B cell (primary cell): ENCODE measurements at regions not wholly inside any gene's neighbourhood (a gene's known extent, or its start where the extent isn't known, plus 50 kb on each side); places are given as distances from the start of the nearest gene placed in this dataset.

Experiments used
- ATAC-seq: fragments of 200-7000 bp; cut with Tn5 transposase; one replicate; pipeline ENCODE4 v1.10.0; 2021; ENCODE audit warnings: low read depth, mild to moderate bottlenecking, moderate number of reproducible peaks, moderate library complexity
- CTCF ChIA-PET: fragments of 350-600 bp; sonication (Branson Sonifier 250); formaldehyde crosslinking; loops from one replicate; lab custom pipeline; 2021; ENCODE audit warnings: antibody characterized with exemption, inconsistent platforms; lab: Charles Lee
- POLR2A ChIA-PET: fragments of 350-600 bp; sonication (Branson Sonifier 250); formaldehyde crosslinking; loops from one replicate; lab custom pipeline; 2021; ENCODE audit warnings: antibody characterized with exemption; lab: Charles Lee
- DNase-seq: peaks from one replicate; pipeline ENCODE4 v3.0.0; 2013
- H2AFZ ChIP-seq: 2 replicates; pipeline ENCODE4 v1.6.1; 2012; ENCODE audit warnings: mild to moderate bottlenecking, low read depth, low read length; ENCODE audit not compliant: insufficient read depth, poor library complexity, severe bottlenecking
- H3K27ac ChIP-seq, 2 donors: 1 replicate in 1 of 2; 2 replicates in 1 of 2; pipeline ENCODE4 v1.5.1; 2012 to 2013; ENCODE audit warnings: low read length in 2 of 2, mild to moderate bottlenecking in 2 of 2, moderate library complexity in 1 of 2
- H3K27me3 ChIP-seq, 4 experiments: fragments of 200-600 bp in 1 of 4; sonication (generic) in 1 of 4; replicated peaks in 1 of 4; 1 replicate in 2 of 4; 2 replicates in 2 of 4; pipeline versions ENCODE4 v1.6.1 to v1.7.0; 2013 to 2016; ENCODE audit warnings: low read length in 3 of 4, mild to moderate bottlenecking in 2 of 4, mixed read lengths in 1 of 4, moderate library complexity in 1 of 4; ENCODE audit not compliant: insufficient read depth in 4 of 4, control insufficient read depth in 3 of 4; ENCODE audit errors: control extremely low read depth in 1 of 4
- H3K36me3 ChIP-seq, 2 experiments: replicated peaks in 1 of 2; 1 replicate in 1 of 2; 2 replicates in 1 of 2; pipeline versions ENCODE4 v1.6.1 to v1.7.1; 2013; ENCODE audit warnings: low read length in 1 of 2; ENCODE audit not compliant: insufficient read depth in 2 of 2, control insufficient read depth in 1 of 2; ENCODE audit errors: control extremely low read depth in 1 of 2, extremely low read depth in 1 of 2
- H3K4me1 ChIP-seq, 2 donors: fragments of 200-600 bp in 1 of 2; sonication (generic) in 1 of 2; 1 replicate in 1 of 2; 2 replicates in 1 of 2; pipeline versions ENCODE4 v1.5.1 to v1.6.1; 2013 to 2017; ENCODE audit warnings: low read length in 2 of 2; ENCODE audit not compliant: control insufficient read depth in 2 of 2, insufficient read depth in 2 of 2
- H3K4me2 ChIP-seq: replicated peaks from 2 replicates; pipeline ENCODE3; 2012; ENCODE audit warnings: mild to moderate bottlenecking, low read depth, low read length; ENCODE audit not compliant: poor library complexity, severe bottlenecking
- H3K4me3 ChIP-seq, 5 experiments: fragments of 200-600 bp in 1 of 5; sonication (generic) in 1 of 5; 1 replicate in 3 of 5; 2 replicates in 2 of 5; pipeline versions ENCODE4 v1.5.1 to v1.7.0; 2011 to 2016; ENCODE audit warnings: low read length in 4 of 5, mild to moderate bottlenecking in 4 of 5, low read depth in 2 of 5, control low read depth in 1 of 5, moderate library complexity in 1 of 5; ENCODE audit not compliant: insufficient read depth in 1 of 5; ENCODE audit errors: control extremely low read depth in 1 of 5, extremely low read depth in 1 of 5
- H3K79me2 ChIP-seq: fragments of 200-600 bp; sonication (generic); one replicate; pipeline ENCODE4 v1.6.0; 2016; ENCODE audit warnings: low read length; ENCODE audit not compliant: control insufficient read depth, insufficient read depth
- H3K9ac ChIP-seq: fragments of 200-600 bp; sonication (generic); 2 replicates; pipeline ENCODE4 v1.6.1; 2017; ENCODE audit warnings: mild to moderate bottlenecking, low read length, moderate library complexity
- H3K9me3 ChIP-seq, 3 donors: one replicate each; pipeline versions ENCODE4 v1.6.1 to v1.7.1; 2013; ENCODE audit warnings: low read length in 2 of 3; ENCODE audit not compliant: control insufficient read depth in 2 of 3, insufficient read depth in 1 of 3; ENCODE audit errors: control extremely low read depth in 1 of 3
- H4K20me1 ChIP-seq: 2 replicates; pipeline ENCODE4 v1.6.0; 2012; ENCODE audit warnings: mild to moderate bottlenecking, low read length; ENCODE audit not compliant: insufficient read depth, control insufficient read depth, poor library complexity, severe bottlenecking
- H3K27ac Mint-ChIP-seq: one replicate; pipeline ENCODE4 v1.8.0; 2021; ENCODE audit warnings: mixed read lengths
- H3K27me3 Mint-ChIP-seq: one replicate; pipeline ENCODE4 v1.8.0; 2021; ENCODE audit warnings: mixed read lengths
- H3K4me1 Mint-ChIP-seq: one replicate; pipeline ENCODE4 v1.8.0; 2021; ENCODE audit warnings: mixed read lengths
- H3K4me3 Mint-ChIP-seq: one replicate; pipeline ENCODE4 v1.8.0; 2021; ENCODE audit warnings: mixed read lengths
- H3K9me3 Mint-ChIP-seq: one replicate; pipeline ENCODE4 v1.8.0; 2022; ENCODE audit warnings: mixed read lengths; ENCODE audit not compliant: insufficient read depth
- EZH2 ChIP-seq: IDR thresholded peaks from 2 replicates; pipeline ENCODE4 v1.6.1; 2012; ENCODE audit warnings: borderline replicate concordance, low read depth, mild to moderate bottlenecking, moderate library complexity, low read length; ENCODE audit not compliant: insufficient read depth, poor library complexity, severe bottlenecking
- WGBS: methylation state at CpG from one replicate; pipeline ENCODE4 v1.1.5; 2013; ENCODE audit warnings: missing lambda C conversion rate; ENCODE audit not compliant: insufficient coverage; 5-methylcytosine and 5-hydroxymethylcytosine counted together
- intact Hi-C: fragments of 100-400 bp; cut with micrococcal nuclease; formaldehyde crosslinking; loops from one replicate; pipeline ENCODE4 v1.10.0; 2022
- TF ChIP-seq, protein P1 (sequence below): fragments of 200-600 bp; IDR thresholded peaks from one replicate; pipeline ENCODE4 v1.8.0; 2022; ENCODE audit warnings: antibody characterized with exemption, mild to moderate bottlenecking

DNA sequence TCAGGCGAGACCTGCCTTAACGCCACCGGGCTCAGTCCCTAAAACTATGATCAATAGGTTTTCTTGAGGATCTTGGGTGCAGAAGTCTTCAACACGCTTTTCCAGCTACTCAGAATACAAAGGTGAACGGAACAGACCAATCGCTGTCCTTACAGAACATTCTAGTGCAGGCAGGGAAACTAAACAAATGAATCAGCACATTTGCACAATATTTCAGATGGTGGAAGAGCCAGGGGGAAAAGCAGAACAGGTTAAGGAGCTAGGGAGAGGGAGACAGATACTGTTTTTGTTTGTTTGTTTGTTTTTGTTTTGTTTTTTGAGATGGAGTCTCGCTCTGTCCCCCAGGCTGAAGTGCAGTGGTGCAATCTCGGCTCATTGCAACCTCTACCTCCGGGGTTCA, 271.1 kb downstream of the TFAP2C start:
- no peak overlapping the region for H3K27ac ChIP-seq
- no peak overlapping the region for H3K4me2 ChIP-seq
- Mint-ChIP-seq H3K27me3 (peaks cover 13% of the 10 kb centered on the region), H3K27ac (no peak overlapping the region), H3K9me3 (peaks cover 3% of the 10 kb centered on the region), H3K4me3 (no peak overlapping the region), H3K4me1 (no peaks in the 10 kb centered on the region)
- H3K9me3 ChIP-seq = peaks cover 0 to 5% (median 0%) of the 10 kb centered on the region in 3 donors
- TF ChIP-seq, protein P1, sequence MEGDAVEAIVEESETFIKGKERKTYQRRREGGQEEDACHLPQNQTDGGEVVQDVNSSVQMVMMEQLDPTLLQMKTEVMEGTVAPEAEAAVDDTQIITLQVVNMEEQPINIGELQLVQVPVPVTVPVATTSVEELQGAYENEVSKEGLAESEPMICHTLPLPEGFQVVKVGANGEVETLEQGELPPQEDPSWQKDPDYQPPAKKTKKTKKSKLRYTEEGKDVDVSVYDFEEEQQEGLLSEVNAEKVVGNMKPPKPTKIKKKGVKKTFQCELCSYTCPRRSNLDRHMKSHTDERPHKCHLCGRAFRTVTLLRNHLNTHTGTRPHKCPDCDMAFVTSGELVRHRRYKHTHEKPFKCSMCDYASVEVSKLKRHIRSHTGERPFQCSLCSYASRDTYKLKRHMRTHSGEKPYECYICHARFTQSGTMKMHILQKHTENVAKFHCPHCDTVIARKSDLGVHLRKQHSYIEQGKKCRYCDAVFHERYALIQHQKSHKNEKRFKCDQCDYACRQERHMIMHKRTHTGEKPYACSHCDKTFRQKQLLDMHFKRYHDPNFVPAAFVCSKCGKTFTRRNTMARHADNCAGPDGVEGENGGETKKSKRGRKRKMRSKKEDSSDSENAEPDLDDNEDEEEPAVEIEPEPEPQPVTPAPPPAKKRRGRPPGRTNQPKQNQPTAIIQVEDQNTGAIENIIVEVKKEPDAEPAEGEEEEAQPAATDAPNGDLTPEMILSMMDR = no peak
- no peak for TF ChIP-seq EZH2
- no peaks in the 10 kb centered on the region for H4K20me1 ChIP-seq
- H3K36me3 ChIP-seq = no peaks in the 10 kb centered on the region
- DNase-seq (no peak), ATAC-seq (no peak)
- H3K4me3 ChIP-seq = no peak overlapping the region
- H3K79me2 ChIP-seq = no peaks in the 10 kb centered on the region
- intact Hi-C loops = no loop called here
- POLR2A ChIA-PET = no interaction called here
- WGBS = 97% methylated on average over 7 of the region's 9 CpGs
- no peaks in the 10 kb centered on the region for H3K4me1 ChIP-seq
- H3K9ac ChIP-seq = no peak overlapping the region
- CTCF ChIA-PET = no interaction called here
- H2AFZ ChIP-seq = no peak overlapping the region
- H3K27me3 ChIP-seq = no peaks in the 10 kb centered on the region

- H3K9ac ChIP-seq = no peak overlapping the region
- Mint-ChIP-seq H3K4me1 (no peaks in the 10 kb centered on the region), H3K27me3 (peaks cover 13% of the 10 kb centered on the region), H3K9me3 (peaks cover 3% of the 10 kb centered on the region), H3K27ac (no peak overlapping the region), H3K4me3 (no peak overlapping the region)
- no peak overlapping the region for H3K27ac ChIP-seq
- TF ChIP-seq, protein P1 = no peak
- no peak for TF ChIP-seq EZH2
- POLR2A ChIA-PET = no interaction called here
- no peak for DNase-seq
- H4K20me1 ChIP-seq = no peaks in the 10 kb centered on the region
- H3K4me1 ChIP-seq = no peaks in the 10 kb centered on the region
- H3K4me3 ChIP-seq = no peak overlapping the region
- peaks cover 0 to 5% (median 0%) of the 10 kb centered on the region in 3 donors for H3K9me3 ChIP-seq
- H3K36me3 ChIP-seq = no peaks in the 10 kb centered on the region
- no peak overlapping the region for H2AFZ ChIP-seq
- no peak overlapping the region for H3K4me2 ChIP-seq
- intact Hi-C loops = no loop called here
- CTCF ChIA-PET = no interaction called here
- H3K79me2 ChIP-seq = no peaks in the 10 kb centered on the region
- no CpG with 5 or more reads among the region's 1 CpG for WGBS
- ATAC-seq = no peak
- no peaks in the 10 kb centered on the region for H3K27me3 ChIP-seq
Measured at GRCh38 chr20:56903421-56903820, 274.3 kb downstream of the TFAP2C start.
